HEK293T (cell line): ENCODE measurements at regions not wholly inside any gene's neighbourhood (a gene's known extent, or its start where the extent isn't known, plus 50 kb on each side); places are given as distances from the start of the nearest gene placed in this dataset.

Source experiments
- ARNT ChIP-seq: fragments of 450-650 bp; IDR thresholded peaks from 2 replicates; pipeline ENCODE4 v1.6.1; 2017; ENCODE audit warnings: mild to moderate bottlenecking
- BHLHE40 ChIP-seq: fragments of 450-650 bp; IDR thresholded peaks from 2 replicates; pipeline ENCODE4 v1.6.1; 2016; ENCODE audit warnings: mild to moderate bottlenecking, moderate library complexity, borderline replicate concordance
- CTBP1 ChIP-seq: fragments of 450-650 bp; IDR thresholded peaks from 2 replicates; pipeline ENCODE4 v1.6.1; 2016; ENCODE audit warnings: borderline replicate concordance
- FOXA1 ChIP-seq: fragments of 450-650 bp; IDR thresholded peaks from 2 replicates; pipeline ENCODE4 v1.6.1; 2016; ENCODE audit warnings: mild to moderate bottlenecking
- FOXM1 ChIP-seq: fragments of 450-650 bp; IDR thresholded peaks from 2 replicates; pipeline ENCODE4 v1.6.1; 2017; ENCODE audit warnings: mild to moderate bottlenecking, borderline replicate concordance
- HDGF ChIP-seq: fragments of 450-650 bp; IDR thresholded peaks from 2 replicates; pipeline ENCODE4 v1.6.1; 2017; ENCODE audit warnings: antibody characterized with exemption, borderline replicate concordance
- L3MBTL2 ChIP-seq: fragments of 450-650 bp; conservative IDR thresholded peaks from 2 replicates; pipeline ENCODE4 v1.6.1; 2016; ENCODE audit warnings: mild to moderate bottlenecking
- LEF1 ChIP-seq: fragments of 450-650 bp; IDR thresholded peaks from 2 replicates; pipeline ENCODE4 v1.6.1; 2017; ENCODE audit warnings: mild to moderate bottlenecking, borderline replicate concordance
- NFRKB ChIP-seq: fragments of 450-650 bp; IDR thresholded peaks from 2 replicates; pipeline ENCODE4 v1.6.1; 2016; ENCODE audit warnings: mild to moderate bottlenecking, moderate library complexity
- SP1 ChIP-seq: fragments of 450-650 bp; IDR thresholded peaks from 2 replicates; pipeline ENCODE4 v1.6.1; 2017
- SUZ12 ChIP-seq: fragments of 450-650 bp; IDR thresholded peaks from 2 replicates; pipeline ENCODE4 v1.6.1; 2016; ENCODE audit warnings: mild to moderate bottlenecking
- ZNF384 ChIP-seq: fragments of 450-650 bp; IDR thresholded peaks from 2 replicates; pipeline ENCODE4 v1.6.1; 2016

- TF ChIP-seq SP1 (no peak), FOXM1 (no peak), ARNT (no peak), SUZ12 (no peak), ZNF384 (no peak), CTBP1 (no peak), FOXA1 (no peak), L3MBTL2 (no peak), BHLHE40 (no peak), LEF1 (no peak), NFRKB (no peak), HDGF (no peak)
Observed at GRCh38 chr5:68947986-68948385, 145.8 kb upstream of the SLC30A5 start.
